H1 (cell line): ENCODE measurements at regions not wholly inside any gene's neighbourhood (a gene's known extent, or its start where the extent isn't known, plus 50 kb on each side); places are given as distances from the start of the nearest gene placed in this dataset.

Experiments
- CTCF ChIA-PET: fragments of 300-600 bp; sonication (Branson Sonifier 250); formaldehyde crosslinking; loops from one replicate; lab custom pipeline; 2021; ENCODE audit not compliant: partially characterized antibody; lab: Charles Lee
- POLR2A ChIA-PET: fragments of 300-600 bp; sonication (Branson Sonifier 250); formaldehyde crosslinking; loops from one replicate; lab custom pipeline; 2021; ENCODE audit warnings: inconsistent platforms; ENCODE audit not compliant: partially characterized antibody; lab: Charles Lee
- DNase-seq, 2 experiments: peaks; one replicate each; pipeline versions ENCODE4 v3.0.0 to v3.0.0-alpha.2; 2010 to 2022; ENCODE audit warnings: low spot score in 2 of 2, low read depth in 1 of 2, mixed read lengths in 1 of 2
- FAIRE-seq: peaks from 2 replicates; lab custom pipeline; 2011; peaks lifted over from hg19 to GRCh38; lab: Jason Lieb, UNC
- H2AFZ ChIP-seq: 2 replicates; pipeline ENCODE4 v1.8.1; 2012; ENCODE audit warnings: low read length, inconsistent platforms
- H2AK5ac ChIP-seq: 2 replicates; pipeline ENCODE4 v1.6.1; 2013; ENCODE audit warnings: low read depth, low read length
- H2BK120ac ChIP-seq: replicated peaks from 2 replicates; pipeline ENCODE3; 2013; ENCODE audit warnings: low read depth, low read length, inconsistent platforms
- H2BK12ac ChIP-seq: 2 replicates; pipeline ENCODE4 v1.6.1; 2013; ENCODE audit warnings: low read depth, low read length
- H2BK15ac ChIP-seq: 2 replicates; pipeline ENCODE4 v1.6.1; 2013; ENCODE audit warnings: low read length
- H2BK20ac ChIP-seq: 2 replicates; pipeline ENCODE4 v1.6.1; 2013; ENCODE audit warnings: low read length
- H2BK5ac ChIP-seq: 2 replicates; pipeline ENCODE4 v1.6.1; 2013; ENCODE audit warnings: low read depth, low read length
- H3K14ac ChIP-seq: 2 replicates; pipeline ENCODE4 v1.6.1; 2013; ENCODE audit warnings: inconsistent platforms; ENCODE audit not compliant: insufficient read length
- H3K18ac ChIP-seq: 2 replicates; pipeline ENCODE4 v1.6.1; 2013; ENCODE audit warnings: low read length; ENCODE audit errors: extremely low read depth
- H3K23ac ChIP-seq: 2 replicates; pipeline ENCODE4 v1.6.1; 2013; ENCODE audit warnings: inconsistent platforms; ENCODE audit not compliant: insufficient read length
- H3K23me2 ChIP-seq: 2 replicates; pipeline ENCODE4 v1.6.1; 2013; ENCODE audit warnings: low read depth, low read length
- H3K27ac ChIP-seq: 2 replicates; pipeline ENCODE4 v1.6.1; 2011; ENCODE audit warnings: low read depth, low read length, inconsistent platforms
- H3K27me3 ChIP-seq, 4 experiments: replicated peaks in 1 of 4; 1 replicate in 1 of 4; 2 replicates in 3 of 4; pipeline versions ENCODE4 v1.6.1 to v1.8.1; 2011 to 2013; ENCODE audit warnings: low read length in 3 of 4, mild to moderate bottlenecking in 3 of 4, inconsistent platforms in 2 of 4, mixed read lengths in 2 of 4, moderate library complexity in 1 of 4; ENCODE audit not compliant: control insufficient read depth in 3 of 4, insufficient read depth in 3 of 4; ENCODE audit errors: extremely low read depth in 1 of 4
- H3K36me3 ChIP-seq, 4 experiments: 2 replicates each; pipeline versions ENCODE4 v1.6.1 to v1.8.1; 2011 to 2013; ENCODE audit warnings: mild to moderate bottlenecking in 4 of 4, low read length in 3 of 4, moderate library complexity in 2 of 4, control low read depth in 1 of 4, inconsistent platforms in 1 of 4; ENCODE audit not compliant: insufficient read depth in 4 of 4, control insufficient read depth in 2 of 4
- H3K4ac ChIP-seq: replicated peaks from 2 replicates; pipeline ENCODE3; 2013; ENCODE audit warnings: low read length, low read depth, mixed read lengths, inconsistent platforms; ENCODE audit not compliant: insufficient read length
- H3K4me1 ChIP-seq, 4 experiments: replicated peaks in 1 of 4; 1 replicate in 1 of 4; 2 replicates in 3 of 4; pipeline versions ENCODE4 v1.6.1 to v1.8.1; 2011 to 2013; ENCODE audit warnings: low read length in 3 of 4, inconsistent platforms in 2 of 4, mixed read lengths in 1 of 4; ENCODE audit not compliant: insufficient read depth in 4 of 4, control insufficient read depth in 3 of 4
- H3K4me2 ChIP-seq, 2 experiments: 2 replicates each; pipeline versions ENCODE4 v1.6.1 to v1.8.1; 2011 to 2013; ENCODE audit warnings: low read depth in 2 of 2, low read length in 2 of 2, control low read depth in 1 of 2, inconsistent platforms in 1 of 2, mild to moderate bottlenecking in 1 of 2; ENCODE audit not compliant: insufficient read depth in 1 of 2
- H3K4me3 ChIP-seq, 4 experiments: fragments of 200-600, 300-600 bp in 1 of 4; sonication (generic), shearing (Covaris generic), sonication (Bioruptor Twin) in 1 of 4; 2 replicates each; pipeline versions ENCODE4 v1.5.1 to v1.8.1; 2011 to 2016; ENCODE audit warnings: low read length in 4 of 4, low read depth in 3 of 4, control low read depth in 2 of 4, inconsistent platforms in 2 of 4, mild to moderate bottlenecking in 2 of 4, mixed read lengths in 1 of 4, moderate library complexity in 1 of 4; ENCODE audit not compliant: insufficient read depth in 2 of 4; ENCODE audit errors: extremely low read depth in 1 of 4
- H3K56ac ChIP-seq: replicated peaks from 2 replicates; pipeline ENCODE3; 2013; ENCODE audit warnings: low read depth, mild to moderate bottlenecking, mixed read lengths, low read length, inconsistent platforms; ENCODE audit not compliant: insufficient read length
- H3K79me1 ChIP-seq: 2 replicates; pipeline ENCODE4 v1.6.1; 2013; ENCODE audit warnings: low read depth, low read length, control low read depth
- H3K79me2 ChIP-seq, 2 experiments: 2 replicates each; pipeline versions ENCODE4 v1.6.1 to v1.8.1; 2012 to 2013; ENCODE audit warnings: low read length in 2 of 2, mild to moderate bottlenecking in 2 of 2, inconsistent platforms in 1 of 2; ENCODE audit not compliant: insufficient read depth in 2 of 2, control insufficient read depth in 1 of 2
- H3K9ac ChIP-seq, 4 experiments: replicated peaks in 1 of 4; 1 replicate in 1 of 4; 2 replicates in 3 of 4; pipeline versions ENCODE4 v1.6.1 to v1.8.1; 2011 to 2013; ENCODE audit warnings: low read depth in 3 of 4, low read length in 3 of 4, control low read depth in 2 of 4, mild to moderate bottlenecking in 2 of 4, moderate library complexity in 2 of 4, inconsistent platforms in 1 of 4; ENCODE audit errors: extremely low read depth in 1 of 4
- H3K9me3 ChIP-seq, 2 experiments: 2 replicates each; pipeline versions ENCODE4 v1.6.1 to v1.8.1; 2012 to 2013; ENCODE audit warnings: mild to moderate bottlenecking in 2 of 2, moderate library complexity in 2 of 2, control low read depth in 1 of 2, inconsistent platforms in 1 of 2, low read depth in 1 of 2, low read length in 1 of 2, mixed read lengths in 1 of 2; ENCODE audit not compliant: insufficient read depth in 2 of 2
- H4K20me1 ChIP-seq, 2 experiments: replicated peaks in 1 of 2; 2 replicates each; pipeline versions ENCODE3 to v1.8.1; 2011 to 2013; ENCODE audit warnings: inconsistent platforms in 2 of 2, low read length in 2 of 2, mild to moderate bottlenecking in 1 of 2; ENCODE audit not compliant: insufficient read depth in 2 of 2, control insufficient read depth in 1 of 2
- H4K5ac ChIP-seq: 2 replicates; pipeline ENCODE4 v1.6.1; 2013; ENCODE audit warnings: low read length, low read depth, mixed read lengths, inconsistent platforms; ENCODE audit not compliant: insufficient read length
- H4K8ac ChIP-seq: 2 replicates; pipeline ENCODE4 v1.8.0; 2013; ENCODE audit warnings: mild to moderate bottlenecking, moderate library complexity, low read length, inconsistent platforms; ENCODE audit not compliant: insufficient read depth; ENCODE audit errors: extremely low read depth
- H4K91ac ChIP-seq: replicated peaks from 2 replicates; pipeline ENCODE3; 2013; ENCODE audit warnings: low read length, mixed read lengths, inconsistent platforms; ENCODE audit not compliant: insufficient read length
- BCL11A ChIP-seq, 2 experiments: IDR thresholded peaks; one replicate each; pipeline ENCODE4 v1.6.1; 2011; ENCODE audit warnings: low read depth in 2 of 2, low read length in 2 of 2, mild to moderate bottlenecking in 2 of 2
- CTCF ChIP-seq, 3 experiments: IDR thresholded peaks; 1 replicate in 2 of 3; 2 replicates in 1 of 3; pipeline versions ENCODE4 v1.5.1 to v1.6.1; 2011; ENCODE audit warnings: low read length in 3 of 3, mild to moderate bottlenecking in 3 of 3, inconsistent platforms in 2 of 3, low read depth in 1 of 3, moderate library complexity in 1 of 3; ENCODE audit not compliant: insufficient read depth in 1 of 3; ENCODE audit errors: control extremely low read depth in 1 of 3
- EGR1 ChIP-seq: IDR thresholded peaks from 2 replicates; pipeline ENCODE4 v1.6.1; 2011; ENCODE audit warnings: low read depth, low read length, borderline replicate concordance
- GTF2F1 ChIP-seq: IDR thresholded peaks from 2 replicates; pipeline ENCODE4 v1.6.1; 2012; ENCODE audit warnings: low read depth, low read length, improper control_type of control experiment, borderline replicate concordance
- HDAC6 ChIP-seq: IDR thresholded peaks from one replicate; pipeline ENCODE4 v1.7.1; 2012; ENCODE audit warnings: low read depth, mild to moderate bottlenecking, inconsistent platforms, low read length, moderate library complexity
- JUND ChIP-seq: IDR thresholded peaks from 2 replicates; pipeline ENCODE4 v1.6.1; 2011; ENCODE audit warnings: mild to moderate bottlenecking, improper control_type of control experiment, low read length
- KDM4A ChIP-seq: IDR thresholded peaks from one replicate; pipeline ENCODE4 v1.7.1; 2012; ENCODE audit warnings: low read depth, mild to moderate bottlenecking, moderate library complexity, low read length, inconsistent platforms; ENCODE audit not compliant: severe bottlenecking
- RNF2 ChIP-seq: fragments of 200-900, 300-1000 bp; sonication (generic); IDR thresholded peaks from 2 replicates; pipeline ENCODE4 v1.7.1; 2016; ENCODE audit warnings: borderline replicate concordance, low read depth, mild to moderate bottlenecking, antibody characterized with exemption, low read length; ENCODE audit not compliant: poor library complexity, severe bottlenecking; ENCODE audit errors: missing control alignments
- SP2 ChIP-seq: IDR thresholded peaks from 2 replicates; pipeline ENCODE4 v1.6.1; 2012; ENCODE audit warnings: mild to moderate bottlenecking, low read length, inconsistent platforms
- SP4 ChIP-seq: IDR thresholded peaks from 2 replicates; pipeline ENCODE4 v1.6.1; 2012; ENCODE audit warnings: low read length, inconsistent platforms
- SRF ChIP-seq: IDR thresholded peaks from 2 replicates; pipeline ENCODE4 v1.6.1; 2011; ENCODE audit warnings: mild to moderate bottlenecking, low read depth, low read length, moderate library complexity
- TCF12 ChIP-seq: IDR thresholded peaks from 2 replicates; pipeline ENCODE4 v1.6.1; 2011; ENCODE audit warnings: low read depth, mild to moderate bottlenecking, low read length
- TEAD4 ChIP-seq: IDR thresholded peaks from 2 replicates; pipeline ENCODE4 v1.6.1; 2012; ENCODE audit warnings: low read depth, low read length, inconsistent platforms, mixed read lengths
- WGBS, 2 experiments: shearing (Covaris generic) in 1 of 2; methylation state at CpG; one replicate each; pipeline versions ENCODE4 v1.1.6 to v1.1.7; 2013 to 2015; ENCODE audit warnings: low lambda C conversion rate in 2 of 2, mixed read lengths in 2 of 2, inconsistent platforms in 1 of 2, low coverage in 1 of 2, missing lambda C conversion rate in 1 of 2; ENCODE audit not compliant: insufficient replicate concordance in 2 of 2, insufficient coverage in 1 of 2, insufficient read length in 1 of 2; ENCODE audit errors: extremely low coverage in 1 of 2, missing lambda C conversion rate in 1 of 2; 5-methylcytosine and 5-hydroxymethylcytosine counted together

GRCh38 chr10:27368706-27369105 lies 128.1 kb upstream of the ACBD5 start:
- POLR2A ChIA-PET: no interaction called here
- no peak for TF ChIP-seq BCL11A (IDR thresholded peaks at IDR 0.05; ENCODE audit: low read depth in 2 of 2, low read length in 2 of 2)
- TF ChIP-seq KDM4A: no peak
- no peak for TF ChIP-seq SP4
- TF ChIP-seq SRF: no peak
- TF ChIP-seq TEAD4: no peak
- TF ChIP-seq CTCF (IDR thresholded peaks at IDR 0.05; ENCODE audit: control extremely low read depth in 1 of 3, insufficient read depth in 1 of 3, low read depth in 1 of 3, low read length in 3 of 3): no peak
- TF ChIP-seq HDAC6: no peak
- TF ChIP-seq RNF2: no peak
- no peak for TF ChIP-seq SP2
- no peak for TF ChIP-seq EGR1
- TF ChIP-seq JUND: no peak
- TF ChIP-seq TCF12: no peak
- TF ChIP-seq GTF2F1: no peak

More at GRCh38 chr10:27368706-27369105, 128.1 kb upstream of the ACBD5 start:
- Histone ChIP-seq H3K18ac (no peak overlapping the region), H3K79me1 (no peaks in the 10 kb centered on the region), H2BK120ac (no peak overlapping the region), H2AK5ac (no peak overlapping the region), H4K20me1 (no peaks in the 10 kb centered on the region), H3K4me3 (no peak overlapping the region), H3K4ac (no peak overlapping the region), H2AFZ (no peak overlapping the region), H3K14ac (no peak overlapping the region), H3K56ac (no peak overlapping the region), H3K4me2 (no peak overlapping the region), H3K23me2 (no peaks in the 10 kb centered on the region), H3K27me3 (peaks cover 0 to 1% (median 0%) of the 10 kb centered on the region in 4 experiments; a peak in 1 of 7 replicates), H3K36me3 (no peaks in the 10 kb centered on the region), H3K27ac (no peak overlapping the region), H2BK20ac (no peak overlapping the region), H3K23ac (no peak overlapping the region), H4K5ac (no peak overlapping the region), H3K4me1 (no peaks in the 10 kb centered on the region), H3K9me3 (no peaks in the 10 kb centered on the region), H4K8ac (no peak overlapping the region), H4K91ac (no peak overlapping the region), H3K9ac (no peak overlapping the region), H2BK5ac (no peak overlapping the region), H2BK15ac (no peak overlapping the region), H2BK12ac (no peak overlapping the region), H3K79me2 (no peaks in the 10 kb centered on the region)
- CTCF ChIA-PET: interaction anchor here (0.8 to 1.2 kb wide), 3 partner anchors 135 to 318 kb away, joined by 3 to 5 read pairs (median 3); partner anchors contain the start of gene RAB18
- FAIRE-seq (no peak), DNase-seq (no peak)
- 94% methylated on average over 10 of the region's 10 CpGs; no CpG with 5 or more reads in 1 of the 2 experiments for WGBS, 2 experiments
